HepG2 (cell line): ENCODE measurements at regions not wholly inside any gene's neighbourhood (a gene's known extent, or its start where the extent isn't known, plus 50 kb on each side); places are given as distances from the start of the nearest gene placed in this dataset.

Experiments used
- CBX5 ChIP-seq: sonication (generic); formaldehyde crosslinking; IDR thresholded peaks from 2 replicates; pipeline ENCODE4 v1.4.0; 2020; ENCODE audit warnings: missing genetic modification reagents, borderline replicate concordance
- E2F2 ChIP-seq: sonication (generic); formaldehyde crosslinking; IDR thresholded peaks from 2 replicates; pipeline ENCODE4 v1.4.0; 2020; ENCODE audit warnings: missing genetic modification reagents, borderline replicate concordance
- HNF1B ChIP-seq: sonication (generic); formaldehyde crosslinking; IDR thresholded peaks from 2 replicates; pipeline ENCODE4 v1.5.1; 2020; ENCODE audit warnings: mild to moderate bottlenecking, moderate library complexity, missing genetic modification reagents
- KLF13 ChIP-seq: sonication (generic); formaldehyde crosslinking; IDR thresholded peaks from 2 replicates; pipeline ENCODE4 v1.4.0; 2020; ENCODE audit warnings: mild to moderate bottlenecking, missing genetic modification reagents
- MAFK ChIP-seq, 2 experiments: IDR thresholded peaks in 1 of 2; conservative IDR thresholded peaks in 1 of 2; 2 replicates each; pipeline ENCODE4 v1.6.1; 2011; ENCODE audit warnings: improper control_type of control experiment in 2 of 2, low read length in 2 of 2
- MIER2 ChIP-seq: IDR thresholded peaks from 2 replicates; pipeline ENCODE4 v1.6.1; 2016; ENCODE audit warnings: missing biosample characterization, missing genetic modification reagents
- TARDBP ChIP-seq: sonication (generic); formaldehyde crosslinking; IDR thresholded peaks from 2 replicates; pipeline ENCODE4 v1.8.0; 2022; ENCODE audit warnings: mild to moderate bottlenecking, missing genetic modification reagents
- XRCC5 ChIP-seq: fragments of 200-400 bp; formaldehyde crosslinking; optimal IDR thresholded peaks from 2 replicates; pipeline ENCODE3; 2017; ENCODE audit warnings: mild to moderate bottlenecking, low read length
- ZFAT ChIP-seq: sonication (generic); formaldehyde crosslinking; conservative IDR thresholded peaks from 2 replicates; pipeline ENCODE4 v1.8.1; 2023; ENCODE audit warnings: missing genetic modification reagents, inconsistent platforms
- ZNF629 ChIP-seq: sonication (generic); formaldehyde crosslinking; conservative IDR thresholded peaks from 2 replicates; pipeline ENCODE4 v1.5.0; 2020; ENCODE audit warnings: missing genetic modification reagents
- ZNF687 ChIP-seq: sonication (generic); formaldehyde crosslinking; IDR thresholded peaks from 2 replicates; pipeline ENCODE4 v1.5.1; 2020; ENCODE audit warnings: mild to moderate bottlenecking, missing genetic modification reagents, moderate library complexity
- ZNF761 ChIP-seq: sonication (generic); formaldehyde crosslinking; conservative IDR thresholded peaks from 2 replicates; pipeline ENCODE4 v1.4.0; 2020; ENCODE audit warnings: mild to moderate bottlenecking, missing genetic modification reagents

- TF ChIP-seq ZNF687, result no peak
- no peak for TF ChIP-seq XRCC5
- TF ChIP-seq KLF13 (CRISPR knock-in tag), result no peak
- no peak for TF ChIP-seq ZNF629 (CRISPR knock-in tag)
- TF ChIP-seq MAFK (conservative IDR thresholded peaks at IDR 0.05 in 1 of 2, IDR thresholded peaks at IDR 0.05 in 1 of 2; ENCODE audit: low read length in 2 of 2), result no peak
- TF ChIP-seq ZFAT (CRISPR knock-in tag), result no peak
- TF ChIP-seq MIER2, result no peak
- TF ChIP-seq TARDBP (CRISPR knock-in tag), result no peak
- TF ChIP-seq E2F2, result no peak
- no peak for TF ChIP-seq CBX5 (CRISPR knock-in tag)
- no peak for TF ChIP-seq ZNF761 (CRISPR knock-in tag)
- no peak for TF ChIP-seq HNF1B
Observed at GRCh38 chr4:147400721-147401120, 80.2 kb upstream of the EDNRA start (continued).
